GM23338 (cell line): ENCODE measurements at regions not wholly inside any gene's neighbourhood (a gene's known extent, or its start where the extent isn't known, plus 50 kb on each side); places are given as distances from the start of the nearest gene placed in this dataset.

Experiments used
- CREB1 ChIP-seq: fragments of 250-450 bp; sonication (Bioruptor Pico); IDR thresholded peaks from 2 replicates; pipeline ENCODE4 v1.5.0; 2020; ENCODE audit warnings: low read depth, mild to moderate bottlenecking, moderate library complexity
- CTCF ChIP-seq, 2 experiments: fragments of 200-600 bp in 1 of 2; sonication (generic) in 1 of 2; conservative IDR thresholded peaks; 2 replicates each; pipeline versions ENCODE4 v1.5.1 to v1.6.1; 2016 to 2017; ENCODE audit warnings: antibody characterized with exemption in 2 of 2, low read depth in 2 of 2, mild to moderate bottlenecking in 2 of 2, moderate library complexity in 1 of 2
- ETS1 ChIP-seq: IDR thresholded peaks from 2 replicates; pipeline ENCODE4 v1.6.1; 2016; ENCODE audit warnings: antibody characterized with exemption
- EZH2 ChIP-seq: fragments of 200-600 bp; sonication (generic); IDR thresholded peaks from one replicate; pipeline ENCODE4 v1.8.0; 2017; ENCODE audit warnings: antibody characterized with exemption, mild to moderate bottlenecking, low read depth; ENCODE audit not compliant: unreplicated experiment
- EZH2phosphoT487 ChIP-seq: fragments of 200-600 bp; sonication (generic); IDR thresholded peaks from one replicate; pipeline ENCODE4 v1.8.1; 2018; ENCODE audit warnings: antibody characterized with exemption; ENCODE audit not compliant: unreplicated experiment
- JUNB ChIP-seq: IDR thresholded peaks from one replicate; pipeline ENCODE4 v1.6.1; 2016; ENCODE audit warnings: antibody characterized with exemption; ENCODE audit not compliant: unreplicated experiment
- POLR2AphosphoS5 ChIP-seq: IDR thresholded peaks from 2 replicates; pipeline ENCODE4 v1.6.1; 2016; ENCODE audit warnings: antibody characterized with exemption, low read depth
- STAT1 ChIP-seq: IDR thresholded peaks from one replicate; pipeline ENCODE4 v1.6.1; 2016; ENCODE audit warnings: antibody characterized with exemption; ENCODE audit not compliant: unreplicated experiment

- no peak for TF ChIP-seq CTCF (conservative IDR thresholded peaks at IDR 0.05; ENCODE audit: low read depth in 2 of 2)
- no peak for TF ChIP-seq JUNB
- no peak for TF ChIP-seq POLR2AphosphoS5
- no peak for TF ChIP-seq ETS1
- no peak for TF ChIP-seq EZH2
- TF ChIP-seq CREB1 (CRISPR knock-in tag): no peak
- no peak for TF ChIP-seq EZH2phosphoT487
- TF ChIP-seq STAT1: no peak
These were observed 1020.6 kb downstream of the TLE4 start for GRCh38 chr9:80592413-80592812.
